ENCODE measurements at regions not wholly inside any gene's neighbourhood (a gene's known extent, or its start where the extent isn't known, plus 50 kb on each side); places are given as distances from the start of the nearest gene placed in this dataset.

DNA sequence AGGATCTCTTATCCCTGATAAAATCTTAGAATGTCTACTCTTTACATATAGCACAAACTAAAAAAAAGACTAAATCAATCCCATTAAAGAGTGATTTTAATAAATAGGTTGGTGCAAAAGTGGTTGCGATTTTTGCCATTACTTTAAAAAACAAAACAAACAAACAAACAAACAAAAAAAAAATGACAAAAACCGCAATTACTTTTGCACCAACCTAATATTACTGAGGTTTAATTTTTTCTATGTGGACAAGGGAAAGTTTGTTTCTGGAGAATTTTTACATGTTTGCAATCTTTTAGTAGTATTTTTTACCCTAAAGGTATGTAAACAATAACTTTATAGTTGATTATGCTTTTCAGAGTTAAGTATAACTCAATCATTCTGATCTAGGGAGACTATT, 119.7 kb upstream of the ADAMTS5 start:
- TF ChIP-seq, protein P1, sequence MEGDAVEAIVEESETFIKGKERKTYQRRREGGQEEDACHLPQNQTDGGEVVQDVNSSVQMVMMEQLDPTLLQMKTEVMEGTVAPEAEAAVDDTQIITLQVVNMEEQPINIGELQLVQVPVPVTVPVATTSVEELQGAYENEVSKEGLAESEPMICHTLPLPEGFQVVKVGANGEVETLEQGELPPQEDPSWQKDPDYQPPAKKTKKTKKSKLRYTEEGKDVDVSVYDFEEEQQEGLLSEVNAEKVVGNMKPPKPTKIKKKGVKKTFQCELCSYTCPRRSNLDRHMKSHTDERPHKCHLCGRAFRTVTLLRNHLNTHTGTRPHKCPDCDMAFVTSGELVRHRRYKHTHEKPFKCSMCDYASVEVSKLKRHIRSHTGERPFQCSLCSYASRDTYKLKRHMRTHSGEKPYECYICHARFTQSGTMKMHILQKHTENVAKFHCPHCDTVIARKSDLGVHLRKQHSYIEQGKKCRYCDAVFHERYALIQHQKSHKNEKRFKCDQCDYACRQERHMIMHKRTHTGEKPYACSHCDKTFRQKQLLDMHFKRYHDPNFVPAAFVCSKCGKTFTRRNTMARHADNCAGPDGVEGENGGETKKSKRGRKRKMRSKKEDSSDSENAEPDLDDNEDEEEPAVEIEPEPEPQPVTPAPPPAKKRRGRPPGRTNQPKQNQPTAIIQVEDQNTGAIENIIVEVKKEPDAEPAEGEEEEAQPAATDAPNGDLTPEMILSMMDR (IDR thresholded peaks at IDR 0.05), result no peak
- Mint-ChIP-seq H3K27me3 (ENCODE audit: low read depth, poor library complexity) (peaks cover 2% of the 10 kb centered on the region), H3K27ac (no peak overlapping the region), H3K9me3 (no peaks in the 10 kb centered on the region), H3K4me1 (no peaks in the 10 kb centered on the region), H3K36me3 (ENCODE audit: low read depth) (no peaks in the 10 kb centered on the region), H3K4me3 (no peak overlapping the region)
- DNase-seq, result no peak

DNA sequence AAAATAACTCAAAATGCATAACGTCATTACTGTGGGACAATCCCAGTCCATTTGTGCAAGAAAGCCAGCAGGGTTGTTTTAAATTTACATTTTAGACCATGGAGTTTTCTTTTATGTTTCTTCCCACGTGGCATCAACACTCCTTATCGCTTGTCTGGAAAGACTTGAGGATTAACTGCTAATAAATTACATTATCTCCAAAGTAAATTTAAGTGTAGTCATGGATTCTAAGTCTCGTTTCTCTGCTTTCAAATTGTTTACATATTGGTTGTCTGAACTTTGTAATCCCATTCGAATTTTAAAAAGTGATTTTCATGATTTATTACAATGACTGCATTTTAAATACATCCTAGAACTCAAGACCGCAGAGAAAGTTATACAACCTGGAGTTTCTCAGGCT, 119.3 kb upstream of the ADAMTS5 start:
- no peaks in the 10 kb centered on the region for H3K36me3 Mint-ChIP-seq (ENCODE audit: low read depth)
- no peak overlapping the region for H3K27ac Mint-ChIP-seq
- no peak overlapping the region for H3K4me3 Mint-ChIP-seq
- TF ChIP-seq, protein P1 (IDR thresholded peaks at IDR 0.05), result no peak
- no peaks in the 10 kb centered on the region for H3K4me1 Mint-ChIP-seq
- peaks cover 2% of the 10 kb centered on the region for H3K27me3 Mint-ChIP-seq (ENCODE audit: low read depth, poor library complexity)
- no peaks in the 10 kb centered on the region for H3K9me3 Mint-ChIP-seq
- DNase-seq, result no peak

DNA sequence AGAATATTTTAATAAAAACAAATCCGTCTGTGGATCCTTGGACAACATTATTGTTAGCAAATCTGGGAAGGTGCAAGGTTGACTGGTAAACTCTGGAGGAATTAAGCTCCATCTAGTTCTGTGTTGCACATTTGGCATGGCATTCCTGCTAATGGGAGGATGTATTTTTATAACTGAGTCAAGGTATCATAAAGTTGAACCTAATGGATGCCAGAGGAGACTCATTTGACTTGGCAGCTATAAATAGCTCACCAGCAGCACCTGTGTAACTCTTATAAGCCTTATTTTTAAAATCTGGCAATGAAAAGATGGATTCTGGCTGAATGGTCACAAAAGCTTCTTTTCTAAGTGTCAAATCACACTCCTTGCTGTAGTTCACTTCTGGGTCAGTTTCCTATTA, 118.5 kb upstream of the ADAMTS5 start:
- no peaks in the 10 kb centered on the region for H3K36me3 Mint-ChIP-seq (ENCODE audit: low read depth)
- H3K4me3 Mint-ChIP-seq, result no peak overlapping the region
- TF ChIP-seq, protein P1 (IDR thresholded peaks at IDR 0.05), result no peak
- no peaks in the 10 kb centered on the region for H3K4me1 Mint-ChIP-seq
- H3K9me3 Mint-ChIP-seq, result no peaks in the 10 kb centered on the region
- DNase-seq, result no peak
- H3K27ac Mint-ChIP-seq, result no peak overlapping the region
- H3K27me3 Mint-ChIP-seq (ENCODE audit: low read depth, poor library complexity), result peaks cover 2% of the 10 kb centered on the region

DNA sequence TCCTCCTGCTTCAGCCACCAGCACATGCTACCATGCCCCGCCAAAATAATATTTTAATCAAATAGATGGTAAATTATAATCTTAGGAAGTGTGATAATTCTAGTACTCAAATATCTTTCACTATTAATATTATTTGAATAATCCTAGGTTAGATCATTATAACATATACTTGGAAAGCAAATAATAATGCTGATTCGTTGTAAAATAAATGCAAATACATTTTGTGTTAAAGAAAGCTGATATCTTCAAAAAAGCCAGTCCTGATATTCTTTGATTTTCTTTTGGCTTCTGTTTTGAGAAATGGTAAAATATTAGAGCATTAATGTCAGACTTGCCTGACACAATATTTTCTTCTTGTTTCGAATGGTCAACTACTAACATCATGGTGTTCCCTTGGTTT, 116.3 kb upstream of the ADAMTS5 start:
- Mint-ChIP-seq H3K27me3 (ENCODE audit: low read depth, poor library complexity) (peaks cover 6% of the 10 kb centered on the region), H3K4me1 (no peaks in the 10 kb centered on the region), H3K4me3 (no peak overlapping the region), H3K9me3 (no peaks in the 10 kb centered on the region), H3K36me3 (ENCODE audit: low read depth) (no peaks in the 10 kb centered on the region), H3K27ac (no peak overlapping the region)
- TF ChIP-seq, protein P1 (IDR thresholded peaks at IDR 0.05), result no peak
- DNase-seq, result no peak

DNA sequence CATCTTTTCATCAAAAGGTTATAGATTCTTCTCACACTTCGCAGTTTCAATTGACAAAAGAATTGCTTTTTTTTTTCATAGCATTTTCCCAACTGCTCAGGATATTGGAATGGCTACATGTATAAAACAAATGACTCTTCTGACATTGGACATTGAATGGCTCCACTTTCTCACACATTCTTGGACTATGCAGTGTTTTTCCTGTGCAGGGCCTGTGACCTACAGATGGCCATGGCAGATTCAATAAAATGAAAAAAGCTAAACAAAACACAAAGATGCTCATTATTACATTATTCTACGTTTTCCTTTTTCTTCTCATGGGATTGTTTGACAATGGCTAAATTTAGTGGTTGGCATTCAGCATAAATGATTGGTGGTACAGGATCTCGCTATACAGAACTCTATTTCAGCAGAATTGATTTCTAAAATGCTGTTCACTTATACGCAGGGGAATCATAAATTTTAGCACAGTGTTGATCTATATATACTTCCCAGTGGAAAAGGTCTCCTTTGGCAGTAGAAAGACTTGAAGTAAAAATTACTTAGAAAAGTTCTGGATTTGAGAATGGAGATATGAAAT, 115.6 kb upstream of the ADAMTS5 start:
- Mint-ChIP-seq H3K9me3 (no peaks in the 10 kb centered on the region), H3K27me3 (ENCODE audit: low read depth, poor library complexity) (peaks cover 6% of the 10 kb centered on the region), H3K36me3 (ENCODE audit: low read depth) (no peaks in the 10 kb centered on the region), H3K4me1 (no peaks in the 10 kb centered on the region), H3K4me3 (no peak overlapping the region), H3K27ac (no peak overlapping the region)
- DNase-seq, result no peak
- TF ChIP-seq, protein P1 (IDR thresholded peaks at IDR 0.05), result no peak

DNA sequence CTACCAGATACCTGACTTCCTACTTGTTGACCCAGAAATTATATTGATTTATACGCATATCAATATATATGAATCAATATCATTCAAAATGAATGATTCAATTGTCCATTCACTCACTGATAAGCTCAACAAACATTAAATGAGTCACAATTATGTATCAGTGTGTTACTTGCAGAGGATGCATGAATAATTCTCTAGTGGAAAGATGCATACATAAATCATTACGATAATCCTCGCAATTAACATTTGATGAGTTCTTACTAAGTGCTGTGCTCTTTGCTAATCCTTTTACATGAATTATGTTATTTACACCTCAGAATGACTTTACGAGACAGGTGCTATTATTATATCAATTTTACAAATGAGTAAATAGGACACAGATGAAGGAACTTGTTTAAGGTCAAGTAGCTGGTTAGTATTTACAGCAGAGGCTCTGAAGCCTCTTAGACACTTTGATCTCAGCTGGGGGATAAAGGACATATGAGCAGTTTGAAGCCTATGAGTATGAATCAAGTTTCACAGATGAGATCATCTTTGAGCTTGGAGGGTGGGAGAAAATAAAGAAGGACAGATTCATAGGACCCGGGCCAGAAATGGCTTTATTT, 112.8 kb upstream of the ADAMTS5 start:
- TF ChIP-seq, protein P1 (IDR thresholded peaks at IDR 0.05), result no peak
- H3K36me3 Mint-ChIP-seq (ENCODE audit: low read depth), result no peaks in the 10 kb centered on the region

More for the DNA sequence above, 112.8 kb upstream of the ADAMTS5 start:
- Mint-ChIP-seq H3K27ac (no peak overlapping the region), H3K9me3 (no peaks in the 10 kb centered on the region), H3K27me3 (ENCODE audit: low read depth, poor library complexity) (peaks cover 7% of the 10 kb centered on the region), H3K4me3 (no peak overlapping the region), H3K4me1 (no peaks in the 10 kb centered on the region)
- DNase-seq, result no peak

Data from nephron progenitor cell (in vitro differentiated cells).